Naive B cell (primary cell): ENCODE measurements at regions not wholly inside any gene's neighbourhood (a gene's known extent, or its start where the extent isn't known, plus 50 kb on each side); places are given as distances from the start of the nearest gene placed in this dataset.

ENCODE experiments used
- ATAC-seq, 2 donors: fragments of 150-1000 bp; cut with Tn5 transposase; 2 replicates each; pipeline ENCODE4 v1.10.0; 2021; ENCODE audit warnings: low read depth in 2 of 2, mild to moderate bottlenecking in 2 of 2, moderate library complexity in 2 of 2
- DNase-seq: peaks from one replicate; pipeline ENCODE4 v3.0.0; 2022
- H3K27ac Mint-ChIP-seq, 6 donors: one replicate each; pipeline ENCODE4 v1.8.0; 2020 to 2022; ENCODE audit warnings: mild to moderate bottlenecking in 6 of 6, mixed read lengths in 6 of 6, moderate library complexity in 5 of 6, inconsistent platforms in 2 of 6
- H3K27me3 Mint-ChIP-seq, 3 donors: one replicate each; pipeline ENCODE4 v1.8.0; 2021 to 2022; ENCODE audit warnings: mixed read lengths in 3 of 3, mild to moderate bottlenecking in 1 of 3
- H3K36me3 Mint-ChIP-seq, 2 donors: one replicate each; pipeline ENCODE4 v1.8.0; 2020 to 2022; ENCODE audit warnings: mixed read lengths in 2 of 2, inconsistent platforms in 1 of 2, mild to moderate bottlenecking in 1 of 2
- H3K4me1 Mint-ChIP-seq, 3 donors: one replicate each; pipeline ENCODE4 v1.8.0; 2020 to 2022; ENCODE audit warnings: mixed read lengths in 3 of 3, inconsistent platforms in 1 of 3, mild to moderate bottlenecking in 1 of 3, moderate library complexity in 1 of 3
- H3K4me3 Mint-ChIP-seq, 8 donors: one replicate each; pipeline ENCODE4 v1.8.0; 2020 to 2022; ENCODE audit warnings: mild to moderate bottlenecking in 8 of 8, mixed read lengths in 8 of 8, moderate library complexity in 8 of 8, inconsistent platforms in 2 of 8
- H3K9me3 Mint-ChIP-seq, 7 donors: one replicate each; pipeline ENCODE4 v1.8.0; 2020 to 2022; ENCODE audit warnings: mixed read lengths in 7 of 7, mild to moderate bottlenecking in 5 of 7, inconsistent platforms in 2 of 7, moderate library complexity in 1 of 7

- peak overlapping the region in 3 of 8 donors; percentile 8 to 63 (median 37) for H3K4me3 Mint-ChIP-seq
- H3K4me1 Mint-ChIP-seq, result peaks cover 0 to 31% (median 8%) of the 10 kb centered on the region in 3 donors
- H3K9me3 Mint-ChIP-seq, result no peaks in the 10 kb centered on the region
- H3K27me3 Mint-ChIP-seq, result no peaks in the 10 kb centered on the region
- ATAC-seq (no peak), DNase-seq (no peak)
- peak overlapping the region in 2 of 6 donors; percentile 1 to 19 for H3K27ac Mint-ChIP-seq
- no peaks in the 10 kb centered on the region for H3K36me3 Mint-ChIP-seq
Measured at GRCh38 chr4:180422989-180423711, 1820.1 kb upstream of the TENM3 start.

- ATAC-seq (no peak), DNase-seq (no peak)
- Mint-ChIP-seq H3K27ac (peak overlapping the region in 1 of 6 donors; percentile 57), H3K27me3 (no peaks in the 10 kb centered on the region), H3K9me3 (no peaks in the 10 kb centered on the region), H3K4me3 (peak overlapping the region in 3 of 8 donors; percentile 37 to 63 (median 48)), H3K4me1 (peaks cover 0 to 27% (median 8%) of the 10 kb centered on the region in 3 donors), H3K36me3 (no peaks in the 10 kb centered on the region)
Measured at GRCh38 chr4:180423712-180424057, 1819.5 kb upstream of the TENM3 start.

- ATAC-seq (no peak), DNase-seq (no peak)
- no peaks in the 10 kb centered on the region for H3K9me3 Mint-ChIP-seq
- H3K4me1 Mint-ChIP-seq, result peaks cover 0 to 19% (median 8%) of the 10 kb centered on the region in 3 donors
- H3K4me3 Mint-ChIP-seq, result no peak overlapping the region
- no peaks in the 10 kb centered on the region for H3K27me3 Mint-ChIP-seq
- no peaks in the 10 kb centered on the region for H3K36me3 Mint-ChIP-seq
- H3K27ac Mint-ChIP-seq, result no peak overlapping the region
Measured at GRCh38 chr4:180426938-180427337, 1816.3 kb upstream of the TENM3 start.

GRCh38 chr4:180430283-180430682 is 1812.9 kb upstream of the TENM3 start:
- no peaks in the 10 kb centered on the region for H3K36me3 Mint-ChIP-seq
- no peaks in the 10 kb centered on the region for H3K9me3 Mint-ChIP-seq
- no peak overlapping the region for H3K27ac Mint-ChIP-seq
- H3K27me3 Mint-ChIP-seq, result no peaks in the 10 kb centered on the region
- H3K4me3 Mint-ChIP-seq, result no peak overlapping the region
- ATAC-seq (no peak), DNase-seq (no peak)
- H3K4me1 Mint-ChIP-seq, result no peaks in the 10 kb centered on the region

- Mint-ChIP-seq H3K4me1 (peaks cover 0 to 8% (median 0%) of the 10 kb centered on the region in 3 donors), H3K4me3 (no peak overlapping the region), H3K27ac (no peak overlapping the region), H3K9me3 (no peaks in the 10 kb centered on the region), H3K27me3 (peaks cover 0 to 14% (median 0%) of the 10 kb centered on the region in 3 donors), H3K36me3 (no peaks in the 10 kb centered on the region)
- ATAC-seq (no peak), DNase-seq (no peak)
Measured at GRCh38 chr4:180434131-180434895, 1808.9 kb upstream of the TENM3 start.

- Mint-ChIP-seq H3K27me3 (peaks cover 0 to 14% (median 0%) of the 10 kb centered on the region in 3 donors), H3K4me1 (peaks cover 0 to 8% (median 0%) of the 10 kb centered on the region in 3 donors), H3K36me3 (no peaks in the 10 kb centered on the region), H3K27ac (no peak overlapping the region), H3K9me3 (no peaks in the 10 kb centered on the region), H3K4me3 (no peak overlapping the region)
- no peak for DNase-seq
- no peak for ATAC-seq
Measured at GRCh38 chr4:180436361-180436760, 1806.8 kb upstream of the TENM3 start.

- ATAC-seq, result no peak
- no peak for DNase-seq
- Mint-ChIP-seq H3K27ac (peak overlapping the region in 1 of 6 donors; percentile 1), H3K4me3 (peak overlapping the region in 1 of 8 donors; percentile 6), H3K9me3 (no peaks in the 10 kb centered on the region), H3K36me3 (no peaks in the 10 kb centered on the region), H3K4me1 (peaks cover 0 to 8% (median 0%) of the 10 kb centered on the region in 3 donors), H3K27me3 (peaks cover 0 to 14% (median 0%) of the 10 kb centered on the region in 3 donors)
Measured at GRCh38 chr4:180437601-180438000, 1805.6 kb upstream of the TENM3 start.

GRCh38 chr4:180448306-180448705 is 1794.9 kb upstream of the TENM3 start:
- Mint-ChIP-seq H3K36me3 (no peaks in the 10 kb centered on the region), H3K9me3 (no peaks in the 10 kb centered on the region), H3K27ac (no peak overlapping the region), H3K4me3 (no peak overlapping the region), H3K27me3 (no peaks in the 10 kb centered on the region), H3K4me1 (no peaks in the 10 kb centered on the region)
- ATAC-seq, result no peak
- no peak for DNase-seq

- Mint-ChIP-seq H3K27ac (no peak overlapping the region), H3K36me3 (no peaks in the 10 kb centered on the region), H3K4me3 (no peak overlapping the region), H3K4me1 (no peaks in the 10 kb centered on the region), H3K27me3 (no peaks in the 10 kb centered on the region), H3K9me3 (no peaks in the 10 kb centered on the region)
- DNase-seq (no peak), ATAC-seq (no peak)
Measured at GRCh38 chr4:180449395-180449956, 1793.7 kb upstream of the TENM3 start.

GRCh38 chr4:180455226-180455625 is 1788.0 kb upstream of the TENM3 start:
- ATAC-seq, result no peak
- no peak overlapping the region for H3K27ac Mint-ChIP-seq
- no peaks in the 10 kb centered on the region for H3K9me3 Mint-ChIP-seq
- no peak overlapping the region for H3K4me3 Mint-ChIP-seq
- DNase-seq, result no peak
- H3K27me3 Mint-ChIP-seq, result no peaks in the 10 kb centered on the region
- no peaks in the 10 kb centered on the region for H3K36me3 Mint-ChIP-seq
- no peaks in the 10 kb centered on the region for H3K4me1 Mint-ChIP-seq

- Mint-ChIP-seq H3K27me3 (no peaks in the 10 kb centered on the region), H3K4me3 (no peak overlapping the region), H3K27ac (no peak overlapping the region), H3K4me1 (no peaks in the 10 kb centered on the region), H3K36me3 (no peaks in the 10 kb centered on the region), H3K9me3 (no peaks in the 10 kb centered on the region)
- no peak for DNase-seq
- ATAC-seq, result no peak
Measured at GRCh38 chr4:180456928-180457327, 1786.3 kb upstream of the TENM3 start.

- no peak for ATAC-seq
- H3K4me1 Mint-ChIP-seq, result peaks cover 0 to 5% (median 0%) of the 10 kb centered on the region in 3 donors
- no peak for DNase-seq
- no peaks in the 10 kb centered on the region for H3K27me3 Mint-ChIP-seq
- H3K27ac Mint-ChIP-seq, result no peak overlapping the region
- no peaks in the 10 kb centered on the region for H3K36me3 Mint-ChIP-seq
- H3K9me3 Mint-ChIP-seq, result no peaks in the 10 kb centered on the region
- H3K4me3 Mint-ChIP-seq, result no peak overlapping the region
Measured at GRCh38 chr4:180462116-180462515, 1781.1 kb upstream of the TENM3 start.

- DNase-seq (no peak), ATAC-seq (no peak)
- Mint-ChIP-seq H3K9me3 (peaks cover 0 to 9% (median 0%) of the 10 kb centered on the region in 7 donors), H3K27ac (no peak overlapping the region), H3K27me3 (no peaks in the 10 kb centered on the region), H3K4me1 (peaks cover 0 to 5% (median 0%) of the 10 kb centered on the region in 3 donors), H3K4me3 (no peak overlapping the region), H3K36me3 (no peaks in the 10 kb centered on the region)
Measured at GRCh38 chr4:180465364-180465763, 1777.8 kb upstream of the TENM3 start.

GRCh38 chr4:180483036-180483435 is 1760.2 kb upstream of the TENM3 start:
- Mint-ChIP-seq H3K9me3 (no peaks in the 10 kb centered on the region), H3K27ac (no peak overlapping the region), H3K27me3 (no peaks in the 10 kb centered on the region), H3K4me1 (no peaks in the 10 kb centered on the region), H3K36me3 (no peaks in the 10 kb centered on the region), H3K4me3 (no peak overlapping the region)
- ATAC-seq (no peak), DNase-seq (no peak)
